ENCODE measurements at regions not wholly inside any gene's neighbourhood (a gene's known extent, or its start where the extent isn't known, plus 50 kb on each side); places are given as distances from the start of the nearest gene placed in this dataset.

DNA sequence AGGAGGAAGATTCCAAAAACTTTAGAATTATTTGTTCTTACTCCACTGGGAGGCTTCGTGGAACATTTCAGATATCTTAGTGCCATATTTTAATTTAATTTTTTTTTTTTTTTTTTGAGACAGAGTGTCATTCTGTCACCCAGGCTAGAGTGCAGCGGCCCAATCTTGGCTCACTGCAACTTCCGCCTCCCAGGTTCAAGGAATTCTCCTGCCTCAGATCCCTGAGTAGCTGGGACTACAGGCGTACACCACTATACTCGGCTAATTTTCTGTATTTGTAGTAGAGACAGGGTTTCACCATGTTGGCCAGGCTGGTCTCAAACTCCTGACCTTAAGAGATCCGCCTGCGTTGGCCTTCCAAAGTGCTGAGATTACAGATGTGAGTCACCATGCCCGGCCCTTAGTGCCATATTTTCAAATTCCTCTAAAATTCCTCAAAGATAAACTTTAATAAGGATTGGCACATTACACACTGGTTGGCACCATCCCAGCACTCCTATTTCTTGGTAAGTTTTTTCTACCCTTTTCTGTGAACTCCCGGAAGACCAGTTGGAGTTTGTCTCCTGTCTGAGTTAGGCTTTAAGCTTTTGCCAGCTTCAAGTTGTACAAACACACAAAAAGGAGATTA, 693.7 kb downstream of the MCTP2 start:
- TF ChIP-seq TOX (CRISPR knock-in tag; IDR thresholded peaks at IDR 0.05; ENCODE audit: borderline replicate concordance) (no peak), TCF4 (CRISPR knock-in tag; IDR thresholded peaks at IDR 0.05; ENCODE audit: borderline replicate concordance) (no peak), ZC3H10 (CRISPR knock-in tag; IDR thresholded peaks at IDR 0.05) (no peak), ARNTL (CRISPR knock-in tag; IDR thresholded peaks at IDR 0.05; ENCODE audit: borderline replicate concordance, low read depth) (no peak), PPARA (CRISPR knock-in tag; IDR thresholded peaks at IDR 0.05; ENCODE audit: borderline replicate concordance) (no peak), SNAI2 (CRISPR knock-in tag; IDR thresholded peaks at IDR 0.05) (no peak), OSR1 (CRISPR knock-in tag; IDR thresholded peaks at IDR 0.05) (no peak), ZNF8 (CRISPR knock-in tag; IDR thresholded peaks at IDR 0.05) (no peak), ESRRG (CRISPR knock-in tag; IDR thresholded peaks at IDR 0.05) (no peak), CSDC2 (CRISPR knock-in tag; IDR thresholded peaks at IDR 0.05) (no peak), ZNF565 (CRISPR knock-in tag; conservative IDR thresholded peaks at IDR 0.05; ENCODE audit: low read depth) (no peak), ZFP30 (CRISPR knock-in tag; IDR thresholded peaks at IDR 0.05) (no peak), GLIS3 (CRISPR knock-in tag; IDR thresholded peaks at IDR 0.05) (no peak)
- TF ChIP-seq, protein P1, sequence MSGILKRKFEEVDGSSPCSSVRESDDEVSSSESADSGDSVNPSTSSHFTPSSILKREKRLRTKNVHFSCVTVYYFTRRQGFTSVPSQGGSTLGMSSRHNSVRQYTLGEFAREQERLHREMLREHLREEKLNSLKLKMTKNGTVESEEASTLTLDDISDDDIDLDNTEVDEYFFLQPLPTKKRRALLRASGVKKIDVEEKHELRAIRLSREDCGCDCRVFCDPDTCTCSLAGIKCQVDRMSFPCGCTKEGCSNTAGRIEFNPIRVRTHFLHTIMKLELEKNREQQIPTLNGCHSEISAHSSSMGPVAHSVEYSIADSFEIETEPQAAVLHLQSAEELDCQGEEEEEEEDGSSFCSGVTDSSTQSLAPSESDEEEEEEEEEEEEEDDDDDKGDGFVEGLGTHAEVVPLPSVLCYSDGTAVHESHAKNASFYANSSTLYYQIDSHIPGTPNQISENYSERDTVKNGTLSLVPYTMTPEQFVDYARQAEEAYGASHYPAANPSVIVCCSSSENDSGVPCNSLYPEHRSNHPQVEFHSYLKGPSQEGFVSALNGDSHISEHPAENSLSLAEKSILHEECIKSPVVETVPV (CRISPR knock-in tag; IDR thresholded peaks at IDR 0.05) = no peak
- TF ChIP-seq, protein P2, sequence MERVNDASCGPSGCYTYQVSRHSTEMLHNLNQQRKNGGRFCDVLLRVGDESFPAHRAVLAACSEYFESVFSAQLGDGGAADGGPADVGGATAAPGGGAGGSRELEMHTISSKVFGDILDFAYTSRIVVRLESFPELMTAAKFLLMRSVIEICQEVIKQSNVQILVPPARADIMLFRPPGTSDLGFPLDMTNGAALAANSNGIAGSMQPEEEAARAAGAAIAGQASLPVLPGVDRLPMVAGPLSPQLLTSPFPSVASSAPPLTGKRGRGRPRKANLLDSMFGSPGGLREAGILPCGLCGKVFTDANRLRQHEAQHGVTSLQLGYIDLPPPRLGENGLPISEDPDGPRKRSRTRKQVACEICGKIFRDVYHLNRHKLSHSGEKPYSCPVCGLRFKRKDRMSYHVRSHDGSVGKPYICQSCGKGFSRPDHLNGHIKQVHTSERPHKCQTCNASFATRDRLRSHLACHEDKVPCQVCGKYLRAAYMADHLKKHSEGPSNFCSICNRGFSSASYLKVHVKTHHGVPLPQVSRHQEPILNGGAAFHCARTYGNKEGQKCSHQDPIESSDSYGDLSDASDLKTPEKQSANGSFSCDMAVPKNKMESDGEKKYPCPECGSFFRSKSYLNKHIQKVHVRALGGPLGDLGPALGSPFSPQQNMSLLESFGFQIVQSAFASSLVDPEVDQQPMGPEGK (CRISPR knock-in tag; IDR thresholded peaks at IDR 0.05; ENCODE audit: borderline replicate concordance) = no peak
- TF ChIP-seq, protein P3, sequence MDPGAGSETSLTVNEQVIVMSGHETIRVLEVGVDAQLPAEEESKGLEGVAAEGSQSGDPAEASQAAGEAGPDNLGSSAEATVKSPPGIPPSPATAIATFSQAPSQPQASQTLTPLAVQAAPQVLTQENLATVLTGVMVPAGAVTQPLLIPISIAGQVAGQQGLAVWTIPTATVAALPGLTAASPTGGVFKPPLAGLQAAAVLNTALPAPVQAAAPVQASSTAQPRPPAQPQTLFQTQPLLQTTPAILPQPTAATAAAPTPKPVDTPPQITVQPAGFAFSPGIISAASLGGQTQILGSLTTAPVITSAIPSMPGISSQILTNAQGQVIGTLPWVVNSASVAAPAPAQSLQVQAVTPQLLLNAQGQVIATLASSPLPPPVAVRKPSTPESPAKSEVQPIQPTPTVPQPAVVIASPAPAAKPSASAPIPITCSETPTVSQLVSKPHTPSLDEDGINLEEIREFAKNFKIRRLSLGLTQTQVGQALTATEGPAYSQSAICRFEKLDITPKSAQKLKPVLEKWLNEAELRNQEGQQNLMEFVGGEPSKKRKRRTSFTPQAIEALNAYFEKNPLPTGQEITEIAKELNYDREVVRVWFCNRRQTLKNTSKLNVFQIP (CRISPR knock-in tag; IDR thresholded peaks at IDR 0.05; ENCODE audit: borderline replicate concordance, low read depth) = no peak
- TF ChIP-seq, protein P4, sequence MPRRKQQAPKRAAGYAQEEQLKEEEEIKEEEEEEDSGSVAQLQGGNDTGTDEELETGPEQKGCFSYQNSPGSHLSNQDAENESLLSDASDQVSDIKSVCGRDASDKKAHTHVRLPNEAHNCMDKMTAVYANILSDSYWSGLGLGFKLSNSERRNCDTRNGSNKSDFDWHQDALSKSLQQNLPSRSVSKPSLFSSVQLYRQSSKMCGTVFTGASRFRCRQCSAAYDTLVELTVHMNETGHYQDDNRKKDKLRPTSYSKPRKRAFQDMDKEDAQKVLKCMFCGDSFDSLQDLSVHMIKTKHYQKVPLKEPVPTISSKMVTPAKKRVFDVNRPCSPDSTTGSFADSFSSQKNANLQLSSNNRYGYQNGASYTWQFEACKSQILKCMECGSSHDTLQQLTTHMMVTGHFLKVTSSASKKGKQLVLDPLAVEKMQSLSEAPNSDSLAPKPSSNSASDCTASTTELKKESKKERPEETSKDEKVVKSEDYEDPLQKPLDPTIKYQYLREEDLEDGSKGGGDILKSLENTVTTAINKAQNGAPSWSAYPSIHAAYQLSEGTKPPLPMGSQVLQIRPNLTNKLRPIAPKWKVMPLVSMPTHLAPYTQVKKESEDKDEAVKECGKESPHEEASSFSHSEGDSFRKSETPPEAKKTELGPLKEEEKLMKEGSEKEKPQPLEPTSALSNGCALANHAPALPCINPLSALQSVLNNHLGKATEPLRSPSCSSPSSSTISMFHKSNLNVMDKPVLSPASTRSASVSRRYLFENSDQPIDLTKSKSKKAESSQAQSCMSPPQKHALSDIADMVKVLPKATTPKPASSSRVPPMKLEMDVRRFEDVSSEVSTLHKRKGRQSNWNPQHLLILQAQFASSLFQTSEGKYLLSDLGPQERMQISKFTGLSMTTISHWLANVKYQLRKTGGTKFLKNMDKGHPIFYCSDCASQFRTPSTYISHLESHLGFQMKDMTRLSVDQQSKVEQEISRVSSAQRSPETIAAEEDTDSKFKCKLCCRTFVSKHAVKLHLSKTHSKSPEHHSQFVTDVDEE (CRISPR knock-in tag; IDR thresholded peaks at IDR 0.05) = no peak
- no peak for ATAC-seq

DNA sequence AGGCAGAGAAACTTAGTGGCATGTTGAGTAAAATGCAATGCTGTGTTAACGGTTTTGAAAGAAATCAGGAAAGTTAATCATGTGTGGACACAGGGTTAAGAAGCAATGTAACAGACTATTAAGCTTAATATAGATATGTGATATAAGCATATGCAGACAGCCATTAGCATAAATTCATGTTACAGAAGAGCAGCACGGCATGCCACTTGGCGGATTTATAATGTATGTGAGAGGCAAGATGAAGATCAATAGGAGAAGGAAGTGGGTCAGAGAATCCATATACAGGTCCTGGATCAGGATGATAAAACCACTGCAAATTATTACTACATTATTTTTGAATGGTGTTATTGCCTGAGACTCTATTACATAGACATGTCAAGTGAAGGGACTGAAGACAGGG, 694.3 kb downstream of the MCTP2 start:
- no peak for TF ChIP-seq RARB (CRISPR knock-in tag; IDR thresholded peaks at IDR 0.05)
- TF ChIP-seq ZNF565 (CRISPR knock-in tag; conservative IDR thresholded peaks at IDR 0.05; ENCODE audit: low read depth) = no peak
- TF ChIP-seq TCF4 (CRISPR knock-in tag; IDR thresholded peaks at IDR 0.05; ENCODE audit: borderline replicate concordance) = no peak
- no peak for TF ChIP-seq CSDC2 (CRISPR knock-in tag; IDR thresholded peaks at IDR 0.05)
- no peak for TF ChIP-seq ZFP3 (CRISPR knock-in tag; IDR thresholded peaks at IDR 0.05)
- no peak for TF ChIP-seq ZNF70 (CRISPR knock-in tag; IDR thresholded peaks at IDR 0.05)
- no peak for TF ChIP-seq ZNF8 (CRISPR knock-in tag; IDR thresholded peaks at IDR 0.05)
- TF ChIP-seq TOX (CRISPR knock-in tag; IDR thresholded peaks at IDR 0.05; ENCODE audit: borderline replicate concordance) = no peak
- TF ChIP-seq PPARA (CRISPR knock-in tag; IDR thresholded peaks at IDR 0.05; ENCODE audit: borderline replicate concordance) = no peak
- no peak for TF ChIP-seq GLIS3 (CRISPR knock-in tag; IDR thresholded peaks at IDR 0.05)
- no peak for TF ChIP-seq ZFP30 (CRISPR knock-in tag; IDR thresholded peaks at IDR 0.05)
- TF ChIP-seq ESRRG (CRISPR knock-in tag; IDR thresholded peaks at IDR 0.05) = no peak
- TF ChIP-seq ZC3H10 (CRISPR knock-in tag; IDR thresholded peaks at IDR 0.05) = no peak
- no peak for TF ChIP-seq OSR1 (CRISPR knock-in tag; IDR thresholded peaks at IDR 0.05)
- TF ChIP-seq, protein P5, sequence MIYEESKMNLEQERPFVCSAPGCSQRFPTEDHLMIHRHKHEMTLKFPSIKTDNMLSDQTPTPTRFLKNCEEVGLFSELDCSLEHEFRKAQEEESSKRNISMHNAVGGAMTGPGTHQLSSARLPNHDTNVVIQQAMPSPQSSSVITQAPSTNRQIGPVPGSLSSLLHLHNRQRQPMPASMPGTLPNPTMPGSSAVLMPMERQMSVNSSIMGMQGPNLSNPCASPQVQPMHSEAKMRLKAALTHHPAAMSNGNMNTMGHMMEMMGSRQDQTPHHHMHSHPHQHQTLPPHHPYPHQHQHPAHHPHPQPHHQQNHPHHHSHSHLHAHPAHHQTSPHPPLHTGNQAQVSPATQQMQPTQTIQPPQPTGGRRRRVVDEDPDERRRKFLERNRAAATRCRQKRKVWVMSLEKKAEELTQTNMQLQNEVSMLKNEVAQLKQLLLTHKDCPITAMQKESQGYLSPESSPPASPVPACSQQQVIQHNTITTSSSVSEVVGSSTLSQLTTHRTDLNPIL (CRISPR knock-in tag; IDR thresholded peaks at IDR 0.05; ENCODE audit: low read depth) = no peak

More for the DNA sequence above, 694.3 kb downstream of the MCTP2 start:
- ATAC-seq = no peak

Measured in SK-N-SH treated with all-trans-retinoic acid at 6 μM for 48 hours (cell line).